ENCODE measurements at regions not wholly inside any gene's neighbourhood (a gene's known extent, or its start where the extent isn't known, plus 50 kb on each side); places are given as distances from the start of the nearest gene placed in this dataset.

DNA sequence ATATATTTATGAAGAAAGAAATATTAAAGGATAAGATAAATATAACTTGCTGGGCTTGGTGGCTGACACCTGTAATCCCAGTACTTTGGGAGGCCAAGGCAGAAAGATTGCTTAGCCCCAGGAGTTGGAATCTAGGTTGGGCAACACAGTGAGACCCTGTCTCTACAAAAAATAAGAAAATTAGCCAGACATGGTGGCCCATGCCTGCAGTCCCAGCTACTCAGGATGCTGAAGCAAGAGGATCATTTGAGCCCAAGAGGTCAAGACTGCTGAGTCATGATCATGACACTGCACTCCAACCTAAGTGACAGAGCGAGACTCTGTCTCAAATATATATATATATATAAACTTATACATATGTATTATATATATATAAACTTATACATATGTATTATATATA lies 164.0 kb downstream of the MRPL14 start:
- TF ChIP-seq RBBP5 (conservative IDR thresholded peaks at IDR 0.05) = no peak
- TF ChIP-seq SMC3 (IDR thresholded peaks at IDR 0.05; ENCODE audit: borderline replicate concordance, low read length) = no peak
- TF ChIP-seq POLR2AphosphoS5 (IDR thresholded peaks at IDR 0.05; ENCODE audit: low read length) = no peak
- no peak for TF ChIP-seq CTCF (IDR thresholded peaks at IDR 0.05 in 2 of 3, conservative IDR thresholded peaks at IDR 0.05 in 1 of 3; ENCODE audit: control insufficient read depth in 2 of 3, extremely low read depth in 1 of 3, insufficient read depth in 1 of 3, low read depth in 3 of 3, low read length in 3 of 3)
- no peak for TF ChIP-seq ZNF274 (IDR thresholded peaks at IDR 0.05; ENCODE audit: insufficient read depth, insufficient read length)
